GM23248 (cell line): ENCODE measurements at regions not wholly inside any gene's neighbourhood (a gene's known extent, or its start where the extent isn't known, plus 50 kb on each side); places are given as distances from the start of the nearest gene placed in this dataset.

ENCODE experiments used
- DNase-seq: peaks from one replicate; pipeline ENCODE4 v3.0.0-alpha.2; 2015
- H2AFZ ChIP-seq: fragments of 200-600 bp; sonication (generic); 2 replicates; pipeline ENCODE4 v1.6.1; 2016; ENCODE audit warnings: antibody characterized with exemption
- H3F3A ChIP-seq: fragments of 200-600 bp; sonication (generic); 2 replicates; pipeline ENCODE4 v1.6.1; 2016; ENCODE audit warnings: mild to moderate bottlenecking, antibody characterized with exemption, mixed run types; ENCODE audit not compliant: insufficient read depth
- H3K27ac ChIP-seq: fragments of 200-600 bp; sonication (generic); 2 replicates; pipeline ENCODE4 v1.5.1; 2016; ENCODE audit warnings: mild to moderate bottlenecking
- H3K27me3 ChIP-seq: fragments of 200-600 bp; sonication (generic); replicated peaks from 2 replicates; pipeline ENCODE4 v1.6.1; 2016; ENCODE audit warnings: mild to moderate bottlenecking; ENCODE audit not compliant: insufficient read depth
- H3K36me3 ChIP-seq: fragments of 200-600 bp; sonication (generic); 2 replicates; pipeline ENCODE4 v1.6.1; 2016; ENCODE audit warnings: low read depth, mild to moderate bottlenecking
- H3K4me1 ChIP-seq: fragments of 200-600 bp; sonication (generic); 2 replicates; pipeline ENCODE4 v1.6.1; 2016; ENCODE audit warnings: mild to moderate bottlenecking; ENCODE audit not compliant: insufficient read depth
- H3K4me2 ChIP-seq: fragments of 200-600 bp; sonication (generic); one replicate; pipeline ENCODE4 v1.6.1; 2016; ENCODE audit warnings: mild to moderate bottlenecking; ENCODE audit not compliant: unreplicated experiment
- H3K4me3 ChIP-seq: fragments of 200-600 bp; sonication (generic); 2 replicates; pipeline ENCODE4 v1.5.1; 2016; ENCODE audit warnings: mild to moderate bottlenecking
- H3K79me2 ChIP-seq: fragments of 200-600 bp; sonication (generic); 2 replicates; pipeline ENCODE4 v1.6.1; 2016; ENCODE audit warnings: mild to moderate bottlenecking; ENCODE audit not compliant: insufficient read depth
- H3K9ac ChIP-seq: fragments of 200-600 bp; sonication (generic); 2 replicates; pipeline ENCODE4 v1.6.1; 2016; ENCODE audit warnings: mild to moderate bottlenecking
- H3K9me2 ChIP-seq: fragments of 200-600 bp; sonication (generic); 2 replicates; pipeline ENCODE4 v1.6.1; 2016; ENCODE audit warnings: mixed run types, mild to moderate bottlenecking, moderate library complexity; ENCODE audit not compliant: insufficient read depth
- H3K9me3 ChIP-seq: fragments of 200-600 bp; sonication (generic); one replicate; pipeline ENCODE4 v1.6.1; 2017; ENCODE audit warnings: low read depth
- H4K20me1 ChIP-seq: fragments of 200-600 bp; sonication (generic); 2 replicates; pipeline ENCODE4 v1.6.0; 2016; ENCODE audit not compliant: insufficient read depth
- EZH2 ChIP-seq: fragments of 200-600 bp; sonication (generic); IDR thresholded peaks from 2 replicates; pipeline ENCODE4 v1.6.1; 2018; ENCODE audit warnings: antibody characterized with exemption, mild to moderate bottlenecking; ENCODE audit not compliant: insufficient read depth, poor library complexity, severe bottlenecking
- EZH2phosphoT487 ChIP-seq: fragments of 200-600 bp; sonication (generic); IDR thresholded peaks from 2 replicates; pipeline ENCODE4 v1.6.1; 2018; ENCODE audit warnings: antibody characterized with exemption, moderate library complexity, mild to moderate bottlenecking, low read depth; ENCODE audit not compliant: insufficient read depth
- WGBS, 2 experiments: methylation state at CpG; one replicate each; pipeline ENCODE4 v1.1.6; 2015 to 2017; ENCODE audit warnings: low lambda C conversion rate in 2 of 2, low coverage in 1 of 2; ENCODE audit errors: missing lambda C conversion rate in 2 of 2; 5-methylcytosine and 5-hydroxymethylcytosine counted together
- in situ Hi-C: fragments of 300-500 bp; cut with MboI; formaldehyde crosslinking; loops from 2 replicates; pipeline ENCODE4 v1.15.0; 2020

DNA sequence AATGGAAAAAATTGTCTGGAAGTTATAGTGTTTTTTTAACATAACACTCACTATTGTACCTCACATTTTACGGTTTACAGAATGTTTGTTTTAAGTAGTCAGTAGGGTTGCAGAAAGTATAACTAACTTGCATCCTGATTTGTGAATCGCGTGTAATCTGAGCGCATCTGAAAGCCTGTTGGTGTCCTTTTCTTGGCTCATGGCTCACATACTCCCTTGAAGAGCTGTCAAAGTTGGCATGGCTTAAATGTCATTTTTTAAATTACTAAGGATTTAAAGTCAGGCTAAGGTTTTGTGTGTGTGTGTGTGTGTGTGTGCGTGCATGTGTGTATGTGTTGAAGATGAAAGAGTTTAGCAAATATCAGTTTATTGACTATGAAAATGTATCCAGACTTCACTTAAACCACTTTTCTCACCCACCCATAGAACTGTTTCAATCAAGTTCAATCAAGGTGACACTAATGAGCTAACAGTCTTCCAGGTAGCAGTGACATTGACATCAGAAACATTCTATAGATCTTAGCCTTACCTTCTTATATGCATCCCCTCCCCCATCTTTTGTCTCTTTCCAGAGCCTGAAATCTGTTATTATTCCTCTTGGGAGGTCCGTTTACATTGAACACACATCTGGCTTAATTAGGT lies 480.4 kb upstream of the SGCG start:
- H3K27me3 ChIP-seq, result no peaks in the 10 kb centered on the region
- in situ Hi-C loops, result no loop called here
- no peaks in the 10 kb centered on the region for H4K20me1 ChIP-seq
- H2AFZ ChIP-seq, result no peak overlapping the region
- H3K4me2 ChIP-seq, result no peak overlapping the region
- no peaks in the 10 kb centered on the region for H3F3A ChIP-seq
- no peak overlapping the region for H3K4me3 ChIP-seq
- H3K9me2 ChIP-seq, result no peaks in the 10 kb centered on the region
- no peaks in the 10 kb centered on the region for H3K79me2 ChIP-seq
- no peak overlapping the region for H3K9ac ChIP-seq
- H3K27ac ChIP-seq, result no peak overlapping the region
- WGBS, 2 experiments, result 19 to 21% methylated on average over 6 of the region's 6 CpGs
- no peaks in the 10 kb centered on the region for H3K4me1 ChIP-seq
- no peaks in the 10 kb centered on the region for H3K36me3 ChIP-seq
- DNase-seq, result no peak
- no peak for TF ChIP-seq EZH2
- no peak for TF ChIP-seq EZH2phosphoT487
- no peaks in the 10 kb centered on the region for H3K9me3 ChIP-seq

DNA sequence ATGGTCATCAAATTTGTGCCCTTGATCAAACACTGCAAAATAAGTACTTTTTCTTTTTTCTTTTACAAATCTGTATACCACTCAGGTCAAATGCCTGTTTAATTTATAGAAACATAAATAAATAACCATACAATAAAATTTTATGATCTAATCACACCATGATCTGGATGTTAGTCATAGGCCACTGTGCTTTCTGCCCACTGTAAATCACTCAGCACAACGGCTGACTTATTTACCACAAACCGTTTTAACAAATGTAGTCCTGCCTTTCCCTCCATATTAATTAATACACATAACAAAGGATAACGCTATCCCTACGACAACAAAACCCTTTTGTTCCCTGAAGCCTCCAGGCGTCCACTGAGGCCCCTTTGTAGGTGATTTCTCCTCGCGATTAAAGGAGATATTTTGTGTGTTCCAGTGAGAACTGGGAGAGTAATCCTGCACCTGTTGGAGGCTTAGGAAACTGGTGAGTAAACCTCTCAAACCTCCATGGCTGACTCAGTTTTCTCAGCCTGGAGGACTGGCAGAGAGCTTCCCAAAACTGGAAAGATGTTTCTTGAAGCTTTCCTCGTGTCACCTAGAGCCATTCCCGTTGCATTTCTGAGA lies 477.1 kb upstream of the SGCG start:
- WGBS, 2 experiments, result 22 to 24% methylated on average over 9 of the region's 9 CpGs
- DNase-seq, result no peak

DNA sequence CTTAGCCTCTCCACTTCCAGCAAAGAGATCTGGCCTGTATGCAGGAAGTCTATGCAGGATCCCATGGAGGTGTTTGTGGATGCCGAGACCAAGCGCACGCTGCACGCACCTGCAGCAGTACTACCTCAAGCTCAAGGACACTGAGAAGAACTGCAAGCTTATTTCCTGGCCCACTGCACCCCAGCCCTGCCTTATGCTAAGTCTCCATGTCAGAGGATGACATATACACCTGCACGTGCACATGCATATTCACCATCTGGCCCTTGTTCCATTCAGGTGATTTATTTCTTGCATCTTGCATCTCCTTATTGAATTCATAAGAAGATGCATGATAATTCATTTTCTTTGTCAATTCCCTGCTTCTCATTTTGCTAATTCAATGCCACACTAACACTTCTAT lies 472.8 kb upstream of the SGCG start:
- no peak for DNase-seq
- Histone ChIP-seq H3K9ac (no peak overlapping the region), H3K4me3 (no peak overlapping the region), H3K9me3 (no peaks in the 10 kb centered on the region), H3K4me2 (no peak overlapping the region), H3K4me1 (no peaks in the 10 kb centered on the region), H3F3A (no peaks in the 10 kb centered on the region), H3K36me3 (no peaks in the 10 kb centered on the region), H4K20me1 (no peaks in the 10 kb centered on the region), H2AFZ (no peak overlapping the region), H3K27me3 (no peaks in the 10 kb centered on the region), H3K9me2 (no peaks in the 10 kb centered on the region), H3K79me2 (no peaks in the 10 kb centered on the region), H3K27ac (no peak overlapping the region)
- in situ Hi-C loops, result no loop called here
- WGBS, 2 experiments, result 74 to 85% methylated on average over 5 of the region's 5 CpGs
- TF ChIP-seq EZH2phosphoT487, result no peak
- TF ChIP-seq EZH2, result no peak

More for the DNA sequence above, 477.1 kb upstream of the SGCG start:
- no peaks in the 10 kb centered on the region for H3K9me3 ChIP-seq
- in situ Hi-C loops, result no loop called here
- no peak overlapping the region for H3K4me2 ChIP-seq
- TF ChIP-seq EZH2phosphoT487 (no peak), EZH2 (no peak)
- no peaks in the 10 kb centered on the region for H3K27me3 ChIP-seq
- no peaks in the 10 kb centered on the region for H3K9me2 ChIP-seq
- no peak overlapping the region for H3K9ac ChIP-seq
- no peaks in the 10 kb centered on the region for H3K36me3 ChIP-seq
- no peaks in the 10 kb centered on the region for H3K79me2 ChIP-seq
- H2AFZ ChIP-seq, result no peak overlapping the region
- H4K20me1 ChIP-seq, result no peaks in the 10 kb centered on the region
- no peak overlapping the region for H3K4me3 ChIP-seq
- no peaks in the 10 kb centered on the region for H3K4me1 ChIP-seq
- H3F3A ChIP-seq, result no peaks in the 10 kb centered on the region
- no peak overlapping the region for H3K27ac ChIP-seq

DNA sequence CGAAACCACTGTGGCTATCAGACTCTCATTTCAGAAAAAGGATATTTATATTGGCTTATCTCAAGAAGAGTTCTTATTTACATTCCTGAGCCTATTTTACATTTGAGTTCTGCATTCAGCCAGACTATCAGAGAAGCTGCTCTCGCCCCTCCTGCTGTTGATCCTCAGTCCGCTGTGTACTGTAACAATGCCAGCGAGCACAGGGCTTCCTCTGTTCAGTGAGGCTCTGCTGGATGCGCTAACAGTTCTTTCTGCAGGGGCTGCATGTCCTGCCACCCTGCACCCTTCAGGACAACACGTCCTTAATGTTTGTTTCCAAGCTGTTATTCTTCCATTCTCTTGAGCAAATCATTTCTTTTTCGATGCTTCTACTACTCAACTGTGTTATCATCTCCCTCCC lies 463.7 kb upstream of the SGCG start:
- Histone ChIP-seq H3F3A (no peaks in the 10 kb centered on the region), H3K9me2 (no peaks in the 10 kb centered on the region), H3K27me3 (no peaks in the 10 kb centered on the region), H3K36me3 (no peaks in the 10 kb centered on the region), H2AFZ (no peak overlapping the region), H3K4me3 (no peak overlapping the region), H4K20me1 (no peaks in the 10 kb centered on the region), H3K9me3 (no peaks in the 10 kb centered on the region), H3K27ac (no peak overlapping the region), H3K9ac (no peak overlapping the region), H3K4me1 (no peaks in the 10 kb centered on the region), H3K79me2 (no peaks in the 10 kb centered on the region), H3K4me2 (no peak overlapping the region)
- WGBS, 2 experiments, result 29 to 34% methylated on average over 7 of the region's 7 CpGs
- TF ChIP-seq EZH2phosphoT487 (no peak), EZH2 (no peak)
- in situ Hi-C loops, result no loop called here
- no peak for DNase-seq
